WI38 (cell line): ENCODE measurements at regions not wholly inside any gene's neighbourhood (a gene's known extent, or its start where the extent isn't known, plus 50 kb on each side); places are given as distances from the start of the nearest gene placed in this dataset.

Experiments
- H3K4me3 ChIP-seq: 2 replicates; pipeline ENCODE4 v1.5.1; 2011; ENCODE audit warnings: low read depth, mild to moderate bottlenecking, control low read depth, low read length
- TF ChIP-seq, protein P1 (sequence below): IDR thresholded peaks from 2 replicates; pipeline ENCODE4 v1.5.1; 2012; ENCODE audit warnings: low read depth, mild to moderate bottlenecking, control low read depth, low read length

DNA sequence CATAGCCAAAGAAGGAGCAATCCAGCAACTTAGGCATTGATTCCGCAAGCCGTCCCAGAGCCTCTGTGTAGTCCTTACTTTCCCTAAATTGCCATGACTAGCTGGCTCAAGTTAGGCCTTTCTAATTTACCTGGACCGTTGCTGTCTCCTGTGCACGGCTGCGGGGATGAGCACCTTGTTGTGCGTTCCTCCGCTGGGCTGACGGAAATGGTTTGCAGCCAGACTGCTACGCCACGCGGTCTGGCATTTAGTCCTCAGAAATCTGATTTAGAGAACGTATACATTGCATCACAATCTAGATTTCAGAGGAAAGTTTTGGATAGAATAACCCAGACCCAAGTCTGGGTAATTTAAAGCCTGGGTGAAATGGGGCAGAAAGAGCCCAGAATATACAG is 133.2 kb upstream of the ARHGAP5 start:
- TF ChIP-seq, protein P1, sequence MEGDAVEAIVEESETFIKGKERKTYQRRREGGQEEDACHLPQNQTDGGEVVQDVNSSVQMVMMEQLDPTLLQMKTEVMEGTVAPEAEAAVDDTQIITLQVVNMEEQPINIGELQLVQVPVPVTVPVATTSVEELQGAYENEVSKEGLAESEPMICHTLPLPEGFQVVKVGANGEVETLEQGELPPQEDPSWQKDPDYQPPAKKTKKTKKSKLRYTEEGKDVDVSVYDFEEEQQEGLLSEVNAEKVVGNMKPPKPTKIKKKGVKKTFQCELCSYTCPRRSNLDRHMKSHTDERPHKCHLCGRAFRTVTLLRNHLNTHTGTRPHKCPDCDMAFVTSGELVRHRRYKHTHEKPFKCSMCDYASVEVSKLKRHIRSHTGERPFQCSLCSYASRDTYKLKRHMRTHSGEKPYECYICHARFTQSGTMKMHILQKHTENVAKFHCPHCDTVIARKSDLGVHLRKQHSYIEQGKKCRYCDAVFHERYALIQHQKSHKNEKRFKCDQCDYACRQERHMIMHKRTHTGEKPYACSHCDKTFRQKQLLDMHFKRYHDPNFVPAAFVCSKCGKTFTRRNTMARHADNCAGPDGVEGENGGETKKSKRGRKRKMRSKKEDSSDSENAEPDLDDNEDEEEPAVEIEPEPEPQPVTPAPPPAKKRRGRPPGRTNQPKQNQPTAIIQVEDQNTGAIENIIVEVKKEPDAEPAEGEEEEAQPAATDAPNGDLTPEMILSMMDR: no peak
- H3K4me3 ChIP-seq: no peak overlapping the region

DNA sequence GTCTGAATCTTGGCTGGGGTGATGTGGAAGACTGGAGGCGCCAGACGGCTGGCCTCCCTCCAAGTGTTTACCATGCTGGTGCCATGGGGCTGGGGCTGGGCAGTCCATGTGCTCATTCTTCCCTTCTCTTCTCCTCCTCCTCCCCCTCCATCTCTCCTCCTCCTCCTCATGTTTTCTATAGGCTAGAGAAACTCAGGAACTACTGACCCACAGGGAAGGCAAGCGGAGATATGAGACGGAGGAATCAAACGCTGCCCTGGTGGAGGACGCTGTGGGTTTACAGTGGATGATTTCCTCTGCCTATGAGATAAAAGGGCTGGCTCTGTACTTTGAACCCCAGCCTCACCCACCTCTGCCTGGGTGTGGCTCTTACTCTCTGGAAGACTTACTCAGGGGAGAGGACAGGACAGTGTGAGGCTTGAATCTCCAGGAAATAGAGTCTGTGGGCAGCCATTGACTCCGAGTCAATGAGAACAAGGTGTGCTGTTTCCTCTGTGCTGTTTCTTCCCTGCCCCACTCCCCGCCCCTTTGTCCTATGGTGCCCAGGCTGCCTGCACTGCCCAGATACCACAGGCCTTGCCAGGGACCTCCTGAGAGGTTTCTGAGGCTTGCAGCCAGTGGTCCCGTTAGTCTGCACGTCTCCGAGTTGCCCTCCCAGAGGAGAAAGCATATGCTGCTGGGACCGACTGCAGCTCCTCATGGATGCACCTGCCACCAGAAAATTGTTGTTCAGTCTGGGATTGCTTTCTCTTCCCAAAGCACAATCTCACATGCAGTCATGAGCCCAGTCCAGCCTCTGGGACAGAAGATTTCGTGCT is 132.6 kb upstream of the ARHGAP5 start:
- H3K4me3 ChIP-seq: no peak overlapping the region

DNA sequence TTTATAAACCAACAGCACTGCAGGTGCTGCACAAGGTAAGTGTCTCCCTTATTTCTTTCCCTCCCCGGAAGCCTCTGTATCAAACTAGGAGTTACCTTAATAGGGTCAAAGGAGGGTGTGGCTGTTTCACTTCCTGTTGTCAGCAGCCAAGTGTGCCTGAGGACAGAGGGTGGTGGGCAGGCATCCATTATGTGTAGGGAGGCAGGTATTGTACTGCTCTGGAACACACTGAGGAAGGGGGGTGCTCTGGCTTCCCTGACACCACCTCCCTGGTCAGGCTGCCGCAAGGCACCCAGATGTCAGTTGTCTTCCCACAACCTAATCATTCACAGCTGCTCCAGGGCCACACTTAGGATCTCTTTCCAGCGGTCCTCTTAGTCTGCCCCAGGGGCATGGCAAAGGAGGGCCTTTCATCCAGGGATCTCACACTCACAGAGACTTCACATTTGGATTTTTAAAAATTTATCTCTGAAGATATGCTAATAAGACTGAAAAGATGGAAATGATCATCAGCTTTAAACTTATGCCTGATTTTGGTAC is 132.0 kb upstream of the ARHGAP5 start:
- TF ChIP-seq, protein P1: no peak
- H3K4me3 ChIP-seq: no peak overlapping the region

More for the DNA sequence above, 132.6 kb upstream of the ARHGAP5 start:
- TF ChIP-seq, protein P1: no peak

DNA sequence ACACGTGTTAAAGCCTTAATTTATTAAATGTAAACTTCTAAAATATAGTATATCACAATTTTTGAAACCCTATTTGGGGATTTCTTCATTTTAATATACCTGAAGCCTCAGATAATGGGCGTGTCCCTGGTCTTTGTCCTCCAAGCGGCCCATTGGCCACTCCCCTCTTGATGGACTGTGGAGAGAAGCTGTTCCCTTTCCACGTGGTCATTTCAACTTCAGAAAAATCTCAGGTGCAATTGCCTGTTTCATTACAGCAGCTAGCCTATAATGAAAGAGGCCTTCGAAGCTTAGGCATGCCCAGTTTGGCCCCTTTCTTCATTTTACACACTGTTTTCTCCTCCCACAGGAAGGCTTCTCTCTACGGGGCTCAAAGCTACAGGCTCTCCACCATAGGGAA is 131.4 kb upstream of the ARHGAP5 start:
- TF ChIP-seq, protein P1: no peak
- no peak overlapping the region for H3K4me3 ChIP-seq

DNA sequence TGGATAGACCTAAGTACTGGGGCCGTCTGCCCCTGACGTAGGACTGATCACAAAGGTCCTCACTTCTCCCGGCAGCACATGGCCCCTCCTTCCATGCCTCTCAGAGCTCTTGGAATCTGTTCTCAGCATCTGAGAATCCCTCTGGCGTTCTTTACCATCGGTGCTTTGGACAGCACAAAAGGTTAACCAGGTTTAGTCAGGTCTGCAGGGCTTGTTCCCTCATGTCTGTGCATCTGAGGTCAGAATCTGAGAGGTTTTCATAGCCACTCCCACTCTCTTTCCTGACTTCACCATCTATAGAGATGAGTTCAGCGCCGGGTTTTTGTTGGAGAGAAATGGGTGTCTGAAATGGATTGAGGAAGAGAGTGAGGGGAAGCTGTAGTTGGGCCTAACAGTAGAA is 130.0 kb upstream of the ARHGAP5 start:
- TF ChIP-seq, protein P1: no peak
- H3K4me3 ChIP-seq: no peak overlapping the region

DNA sequence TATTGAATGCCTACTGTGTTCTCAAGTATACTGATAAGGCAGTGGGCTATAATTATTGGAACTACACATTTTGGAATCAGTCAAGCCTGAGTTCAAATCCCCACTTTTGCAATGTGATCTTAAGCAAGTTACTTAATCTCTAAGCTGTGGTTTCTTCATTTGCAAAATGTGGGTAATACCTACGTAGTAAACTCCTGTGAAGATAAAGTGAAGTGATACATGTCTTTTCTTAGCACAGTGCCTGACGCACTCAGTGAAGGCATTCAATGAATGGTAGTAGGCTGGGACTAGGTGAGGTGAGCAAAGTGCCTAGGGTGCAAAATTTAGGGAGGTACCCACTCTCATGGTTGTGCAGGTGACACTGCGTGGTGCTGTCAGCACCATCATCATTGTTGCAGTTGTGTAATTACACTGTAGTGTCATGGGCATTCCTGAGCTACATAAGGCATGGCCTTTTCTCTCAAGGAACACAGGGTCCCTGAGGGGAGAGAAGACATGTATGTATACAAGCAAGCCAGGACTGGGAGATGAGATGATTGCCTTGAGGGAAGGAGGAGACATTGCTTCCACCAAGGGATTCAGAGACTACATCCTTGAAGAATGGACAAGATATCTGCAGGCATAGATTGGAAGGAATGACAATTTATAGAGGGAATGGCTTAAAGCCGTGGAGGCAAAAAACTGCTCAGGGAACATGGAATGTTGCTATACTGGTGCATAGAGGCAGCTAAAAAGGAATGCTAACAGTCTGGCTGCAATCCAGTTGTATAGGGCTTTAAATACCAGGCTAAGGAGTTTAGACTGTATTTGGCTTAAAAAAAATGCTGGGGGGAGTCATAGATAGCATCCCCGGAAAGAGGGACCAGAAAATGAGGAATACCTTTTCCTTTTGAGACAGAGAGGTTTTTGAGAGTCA is 129.2 kb upstream of the ARHGAP5 start:
- TF ChIP-seq, protein P1: no peak
- no peak overlapping the region for H3K4me3 ChIP-seq
